ENCODE measurements at regions not wholly inside any gene's neighbourhood (a gene's known extent, or its start where the extent isn't known, plus 50 kb on each side); places are given as distances from the start of the nearest gene placed in this dataset.
"Not testable (repeated sequence)": the region's sequence is repeated elsewhere in the genome, so short reads cannot be mapped to it uniquely, and the experiment has no call there.

DNA sequence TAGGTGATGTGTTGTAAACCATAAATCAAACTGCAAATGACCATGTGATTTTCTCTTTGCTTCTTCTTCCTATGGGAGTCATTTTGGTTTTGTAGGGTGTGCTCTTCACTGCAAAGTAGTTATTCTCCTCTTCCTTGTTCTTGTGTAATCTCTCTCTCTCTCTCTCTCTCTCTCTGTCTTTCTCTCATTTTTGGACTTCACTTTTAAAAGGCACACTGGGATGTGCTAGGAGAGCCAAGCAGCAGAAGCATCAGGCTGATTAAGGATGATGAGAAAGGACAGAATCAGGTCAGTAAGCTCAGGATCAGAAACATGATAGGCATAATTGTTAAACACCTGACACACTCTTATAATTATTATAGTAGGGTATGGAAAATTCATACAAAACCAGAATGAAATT lies 505.3 kb upstream of the ZNF608 start:
- no peak overlapping the region for H3K4me3 ChIP-seq (replicated peaks; ENCODE audit: low read depth, low read length)
- no peak for DNase-seq (ENCODE audit: extremely low read depth, low read depth)
- no peak for TF ChIP-seq CTCF (IDR thresholded peaks at IDR 0.05; ENCODE audit: low read depth, low read length, missing control alignments)

GRCh38 chr5:125253634-125254033 lies 507.2 kb upstream of the ZNF608 start:
- not testable (repeated sequence) for DNase-seq (ENCODE audit: extremely low read depth, low read depth); H3K4me3 ChIP-seq (replicated peaks; ENCODE audit: low read depth, low read length)

DNA sequence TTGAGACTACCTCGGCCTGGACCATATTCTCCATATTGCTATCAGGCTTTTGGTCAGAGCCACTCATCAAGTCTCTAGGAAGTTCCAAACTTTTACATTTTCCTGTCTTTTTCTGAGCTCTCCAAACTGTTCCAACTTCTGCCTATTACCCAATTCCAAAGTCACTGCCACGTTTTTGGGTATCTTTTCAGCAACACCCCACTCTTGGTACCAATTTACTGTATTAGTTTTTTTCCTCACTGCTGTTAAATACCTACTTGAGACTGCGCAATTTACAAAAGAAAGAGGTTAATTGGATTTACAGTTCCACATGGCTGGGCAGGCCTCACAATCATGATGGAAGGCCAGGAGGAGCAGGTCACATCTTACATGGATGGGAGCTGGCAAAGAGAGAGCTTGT lies 507.8 kb upstream of the ZNF608 start:
- H3K4me3 ChIP-seq (replicated peaks; ENCODE audit: low read depth, low read length), result no peak overlapping the region
- no peak for DNase-seq (ENCODE audit: extremely low read depth, low read depth)
- TF ChIP-seq CTCF (IDR thresholded peaks at IDR 0.05; ENCODE audit: low read depth, low read length, missing control alignments), result no peak

DNA sequence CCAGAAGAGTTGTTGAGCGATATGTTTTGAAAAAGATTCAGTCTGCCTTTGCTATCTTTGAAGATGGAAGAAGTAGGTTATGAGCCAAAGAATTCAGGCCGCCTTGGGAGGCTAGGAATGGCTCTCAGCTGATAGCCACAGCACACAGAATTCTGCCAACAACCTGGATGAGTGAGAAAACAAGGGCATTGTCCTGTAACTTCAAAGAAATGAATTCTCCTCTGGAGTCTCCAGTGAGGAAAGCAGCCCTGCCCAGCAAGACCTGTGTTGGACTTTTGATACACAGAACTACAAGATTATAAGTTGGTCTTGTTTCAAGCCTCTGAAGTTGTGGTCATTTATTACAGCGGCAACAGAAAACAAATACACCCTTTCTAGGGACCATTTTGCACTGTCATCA lies 509.9 kb upstream of the ZNF608 start:
- no peak overlapping the region for H3K4me3 ChIP-seq (replicated peaks; ENCODE audit: low read depth, low read length)
- no peak for TF ChIP-seq CTCF (IDR thresholded peaks at IDR 0.05; ENCODE audit: low read depth, low read length, missing control alignments)
- no peak for DNase-seq (ENCODE audit: extremely low read depth, low read depth)

DNA sequence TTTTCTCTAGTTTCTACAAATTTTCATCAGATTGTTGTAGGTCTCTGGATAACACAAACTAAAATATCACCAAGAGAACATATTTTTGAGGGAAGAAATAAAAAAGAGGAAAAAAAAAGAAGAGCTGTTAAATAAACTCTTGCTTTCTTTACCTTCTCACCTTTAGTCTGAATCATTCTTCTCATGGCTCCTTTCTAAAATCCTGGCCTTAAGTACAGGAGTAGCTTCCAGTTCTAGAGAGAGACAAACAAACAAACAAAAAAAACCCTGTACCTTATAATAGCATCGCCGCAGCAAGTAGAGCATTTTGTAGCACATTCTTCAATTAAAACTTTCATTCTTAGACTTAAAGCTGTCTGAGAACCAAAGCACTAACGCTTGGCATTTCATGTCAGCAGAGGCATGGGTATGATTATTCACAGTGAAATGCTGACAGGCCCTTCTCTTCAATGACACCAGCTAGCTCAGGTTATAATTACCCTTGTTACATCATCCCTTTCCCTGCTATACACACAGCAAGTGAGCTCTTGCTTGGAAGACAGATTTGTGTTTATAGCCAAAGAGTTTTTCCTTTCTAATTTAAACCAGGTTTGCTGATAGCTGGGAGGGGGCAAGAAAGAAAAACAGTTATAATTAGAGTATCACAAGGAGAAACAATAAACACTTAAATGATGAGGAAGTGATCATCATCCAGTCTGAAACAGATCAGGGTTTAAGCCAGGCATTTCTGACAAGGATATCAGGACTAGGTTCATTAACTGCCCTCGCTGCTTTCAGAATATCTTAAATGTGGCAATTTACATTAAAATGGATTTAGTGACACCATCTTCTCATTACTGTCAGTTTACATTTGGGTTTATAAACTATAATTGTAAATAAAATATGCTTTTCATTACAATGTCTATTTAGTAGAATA lies 510.9 kb upstream of the ZNF608 start:
- no peak for TF ChIP-seq CTCF (IDR thresholded peaks at IDR 0.05; ENCODE audit: low read depth, low read length, missing control alignments)
- no peak overlapping the region for H3K4me3 ChIP-seq (replicated peaks; ENCODE audit: low read depth, low read length)
- no peak for DNase-seq (ENCODE audit: extremely low read depth, low read depth)

- no peak for TF ChIP-seq CTCF (IDR thresholded peaks at IDR 0.05; ENCODE audit: low read depth, low read length, missing control alignments)
- H3K4me3 ChIP-seq (replicated peaks; ENCODE audit: low read depth, low read length), result no peak overlapping the region
- DNase-seq (ENCODE audit: extremely low read depth, low read depth), result no peak
These were observed 511.6 kb upstream of the ZNF608 start for GRCh38 chr5:125257997-125258396.

DNA sequence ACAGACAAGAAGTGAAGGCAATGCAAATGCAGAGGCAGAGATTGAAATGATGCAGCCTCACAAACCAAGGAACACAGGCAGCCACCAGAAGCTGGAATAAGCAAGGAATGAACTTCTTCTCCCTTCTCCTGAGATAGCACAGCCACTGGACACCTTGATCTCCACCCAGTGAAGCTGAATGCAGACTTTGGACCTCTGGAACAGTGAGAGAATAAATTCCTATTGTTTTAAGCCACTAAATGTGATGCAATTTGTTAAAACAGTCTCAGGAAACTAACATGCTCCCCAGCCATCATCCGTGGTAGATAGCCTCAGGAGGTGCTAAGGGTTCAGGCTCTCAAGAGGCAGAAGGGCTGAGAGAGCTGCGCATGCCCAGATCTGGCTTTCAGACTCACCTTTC lies 512.2 kb upstream of the ZNF608 start:
- no peak for DNase-seq (ENCODE audit: extremely low read depth, low read depth)

More for the DNA sequence above, 512.2 kb upstream of the ZNF608 start:
- no peak for TF ChIP-seq CTCF (IDR thresholded peaks at IDR 0.05; ENCODE audit: low read depth, low read length, missing control alignments)
- H3K4me3 ChIP-seq (replicated peaks; ENCODE audit: low read depth, low read length), result no peak overlapping the region
